ENCODE measurements at regions not wholly inside any gene's neighbourhood (a gene's known extent, or its start where the extent isn't known, plus 50 kb on each side); places are given as distances from the start of the nearest gene placed in this dataset.
"Not testable (repeated sequence)": the region's sequence is repeated elsewhere in the genome, so short reads cannot be mapped to it uniquely, and the experiment has no call there.

GRCh38 chr1:3992103-3992556 is 92.1 kb upstream of the C1orf174 start:
- DNase-seq (ENCODE audit: low spot score), result no peak

- no peak for DNase-seq (ENCODE audit: low spot score)
Observed at GRCh38 chr1:3992746-3993145, 92.7 kb upstream of the C1orf174 start.

- DNase-seq (ENCODE audit: low spot score), result no peak
Observed at GRCh38 chr1:3993619-3994375, 93.7 kb upstream of the C1orf174 start.

- DNase-seq (ENCODE audit: low spot score), result no peak
Observed at GRCh38 chr1:3995141-3995780, 95.2 kb upstream of the C1orf174 start.

GRCh38 chr1:3996846-3997705 is 97.0 kb upstream of the C1orf174 start:
- no peak for DNase-seq (ENCODE audit: low spot score)

- no peak for DNase-seq (ENCODE audit: low spot score)
Observed at GRCh38 chr1:3998086-3998485, 98.0 kb upstream of the C1orf174 start.

- not testable (repeated sequence) for DNase-seq (ENCODE audit: low spot score)
Observed at GRCh38 chr1:3999514-3999913, 99.4 kb upstream of the C1orf174 start.

- no peak for DNase-seq (ENCODE audit: low spot score)
Observed at GRCh38 chr1:3999941-4000735, 100.1 kb upstream of the C1orf174 start.

GRCh38 chr1:4000811-4001251 is 100.8 kb upstream of the C1orf174 start:
- DNase-seq (ENCODE audit: low spot score), result no peak

- DNase-seq (ENCODE audit: low spot score), result no peak
Observed at GRCh38 chr1:4001461-4001860, 101.4 kb upstream of the C1orf174 start.

GRCh38 chr1:4002061-4002521 is 102.0 kb upstream of the C1orf174 start:
- no peak for DNase-seq (ENCODE audit: low spot score)

GRCh38 chr1:4002741-4003140 is 102.7 kb upstream of the C1orf174 start:
- no peak for DNase-seq (ENCODE audit: low spot score)

- no peak for DNase-seq (ENCODE audit: low spot score)
Observed at GRCh38 chr1:4003846-4004505, 103.9 kb upstream of the C1orf174 start.

- no peak for DNase-seq (ENCODE audit: low spot score)
Observed at GRCh38 chr1:4004635-4005430, 104.8 kb upstream of the C1orf174 start.

GRCh38 chr1:4005431-4005830 is 105.4 kb upstream of the C1orf174 start:
- DNase-seq (ENCODE audit: low spot score), result no peak

- DNase-seq (ENCODE audit: low spot score), result no peak
Observed at GRCh38 chr1:4006676-4007374, 106.8 kb upstream of the C1orf174 start.

GRCh38 chr1:4010284-4010683 is 110.2 kb upstream of the C1orf174 start:
- DNase-seq (ENCODE audit: low spot score), result no peak

- DNase-seq (ENCODE audit: low spot score), result no peak
Observed at GRCh38 chr1:4010814-4011605, 110.9 kb upstream of the C1orf174 start.
